ENCODE measurements at regions not wholly inside any gene's neighbourhood (a gene's known extent, or its start where the extent isn't known, plus 50 kb on each side); places are given as distances from the start of the nearest gene placed in this dataset.

- WGBS: 98% methylated on average over 3 of the region's 3 CpGs
- TF ChIP-seq POLR2AphosphoS5 (IDR thresholded peaks at IDR 0.05) (no peak), POLR2A (IDR thresholded peaks at IDR 0.05) (no peak)
Measured at GRCh38 chr9:90057361-90057760, 452.5 kb downstream of the GADD45G start.

GRCh38 chr9:90058182-90058763 lies 453.5 kb downstream of the GADD45G start:
- Histone ChIP-seq H3K9me3 (no peaks in the 10 kb centered on the region), H3K27ac (no peak overlapping the region), H3K4me1 (replicated peaks) (no peaks in the 10 kb centered on the region), H3K27me3 (replicated peaks; ENCODE audit: insufficient read depth) (no peaks in the 10 kb centered on the region), H3K36me3 (no peaks in the 10 kb centered on the region), H3K4me3 (no peak overlapping the region)
- no peak for DNase-seq (ENCODE audit: low spot score)
- 77% methylated on average over 6 of the region's 6 CpGs for WGBS
- TF ChIP-seq POLR2AphosphoS5 (IDR thresholded peaks at IDR 0.05) (no peak), CTCF (IDR thresholded peaks at IDR 0.05) (no peak), POLR2A (IDR thresholded peaks at IDR 0.05) (no peak)
- intact Hi-C loops (cut with DNase I): no loop called here

More at GRCh38 chr9:90057361-90057760, 452.5 kb downstream of the GADD45G start:
- no peaks in the 10 kb centered on the region for H3K27me3 ChIP-seq (replicated peaks; ENCODE audit: insufficient read depth)
- no peaks in the 10 kb centered on the region for H3K36me3 ChIP-seq
- no peaks in the 10 kb centered on the region for H3K4me1 ChIP-seq (replicated peaks)
- no peak overlapping the region for H3K27ac ChIP-seq
- no peak for DNase-seq (ENCODE audit: low spot score)
- intact Hi-C loops (cut with DNase I): no loop called here
- H3K9me3 ChIP-seq: no peaks in the 10 kb centered on the region
- H3K4me3 ChIP-seq: no peak overlapping the region

- no peak overlapping the region for H3K4me3 ChIP-seq
- intact Hi-C loops (cut with DNase I): no loop called here
- no peaks in the 10 kb centered on the region for H3K4me1 ChIP-seq (replicated peaks)
- DNase-seq (ENCODE audit: low spot score): no peak
- H3K27me3 ChIP-seq (replicated peaks; ENCODE audit: insufficient read depth): no peaks in the 10 kb centered on the region
- no peaks in the 10 kb centered on the region for H3K36me3 ChIP-seq
- H3K27ac ChIP-seq: no peak overlapping the region
- 94% methylated on average over 8 of the region's 8 CpGs for WGBS
- TF ChIP-seq POLR2AphosphoS5 (IDR thresholded peaks at IDR 0.05) (no peak), POLR2A (IDR thresholded peaks at IDR 0.05) (no peak), CTCF (IDR thresholded peaks at IDR 0.05) (no peak)
- H3K9me3 ChIP-seq: no peaks in the 10 kb centered on the region
Measured at GRCh38 chr9:90059436-90059835, 454.6 kb downstream of the GADD45G start.

- DNase-seq (ENCODE audit: low spot score): no peak
- intact Hi-C loops (cut with DNase I): no loop called here
- no peak for TF ChIP-seq CTCF (IDR thresholded peaks at IDR 0.05)
- TF ChIP-seq POLR2AphosphoS5 (IDR thresholded peaks at IDR 0.05): no peak
- TF ChIP-seq POLR2A (IDR thresholded peaks at IDR 0.05): no peak
- 82% methylated on average over 8 of the region's 8 CpGs for WGBS
- Histone ChIP-seq H3K27ac (no peak overlapping the region), H3K27me3 (replicated peaks; ENCODE audit: insufficient read depth) (no peaks in the 10 kb centered on the region), H3K4me1 (replicated peaks) (no peaks in the 10 kb centered on the region), H3K4me3 (no peak overlapping the region), H3K36me3 (no peaks in the 10 kb centered on the region), H3K9me3 (no peaks in the 10 kb centered on the region)
Measured at GRCh38 chr9:90060256-90060655, 455.4 kb downstream of the GADD45G start.

- no peaks in the 10 kb centered on the region for H3K36me3 ChIP-seq
Measured at GRCh38 chr9:90061187-90061586, 456.4 kb downstream of the GADD45G start.

More at GRCh38 chr9:90061187-90061586, 456.4 kb downstream of the GADD45G start:
- no peaks in the 10 kb centered on the region for H3K4me1 ChIP-seq (replicated peaks)
- intact Hi-C loops (cut with DNase I): no loop called here
- no peak for DNase-seq (ENCODE audit: low spot score)
- TF ChIP-seq POLR2AphosphoS5 (IDR thresholded peaks at IDR 0.05) (no peak), CTCF (IDR thresholded peaks at IDR 0.05) (no peak), POLR2A (IDR thresholded peaks at IDR 0.05) (no peak)
- 92% methylated on average over 1 of the region's 1 CpG for WGBS
- H3K27me3 ChIP-seq (replicated peaks; ENCODE audit: insufficient read depth): no peaks in the 10 kb centered on the region
- H3K27ac ChIP-seq: no peak overlapping the region
- no peaks in the 10 kb centered on the region for H3K9me3 ChIP-seq
- H3K4me3 ChIP-seq: no peak overlapping the region
